ENCODE measurements at regions not wholly inside any gene's neighbourhood (a gene's known extent, or its start where the extent isn't known, plus 50 kb on each side); places are given as distances from the start of the nearest gene placed in this dataset.

DNA sequence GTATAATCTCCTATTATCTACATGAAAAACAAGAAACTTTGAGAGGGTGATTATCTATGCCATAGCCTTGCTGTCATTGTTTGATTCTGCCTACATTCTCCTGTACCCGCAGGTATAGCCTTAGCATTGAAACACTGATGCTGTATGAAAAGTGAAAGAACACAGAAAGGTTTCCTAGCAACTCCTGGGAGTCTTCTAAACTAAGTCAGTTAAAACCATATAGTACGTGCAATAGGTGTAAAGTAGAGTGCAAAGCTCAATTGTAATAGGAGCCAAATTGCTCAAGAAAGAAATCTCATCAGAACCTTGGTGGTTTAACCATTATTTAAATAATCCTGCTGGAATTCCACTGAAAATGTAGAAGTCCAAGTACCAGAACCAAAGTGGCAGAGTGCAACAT lies 489.7 kb downstream of the PCDH10 start:
- Histone ChIP-seq H3K4me1 (ENCODE audit: insufficient read depth) (no peaks in the 10 kb centered on the region), H3K4me3 (no peak overlapping the region), H3K79me2 (ENCODE audit: insufficient read depth) (no peaks in the 10 kb centered on the region), H3K36me3 (ENCODE audit: low read depth) (no peaks in the 10 kb centered on the region), H3K9me2 (ENCODE audit: insufficient read depth) (no peaks in the 10 kb centered on the region), H3K27me3 (replicated peaks; ENCODE audit: insufficient read depth) (no peaks in the 10 kb centered on the region), H3F3A (ENCODE audit: insufficient read depth) (no peaks in the 10 kb centered on the region), H3K27ac (no peak overlapping the region), H2AFZ (no peak overlapping the region), H3K9ac (no peak overlapping the region), H3K4me2 (ENCODE audit: unreplicated experiment) (no peak overlapping the region), H3K9me3 (ENCODE audit: low read depth) (no peaks in the 10 kb centered on the region), H4K20me1 (ENCODE audit: insufficient read depth) (no peaks in the 10 kb centered on the region)
- WGBS, 2 experiments (ENCODE audit: low coverage in 1 of 2, low lambda C conversion rate in 2 of 2, missing lambda C conversion rate in 2 of 2) = 12% methylated on average over 2 of the region's 2 CpGs
- no peak for DNase-seq
- TF ChIP-seq EZH2 (IDR thresholded peaks at IDR 0.05; ENCODE audit: insufficient read depth, poor library complexity, severe bottlenecking) (no peak), EZH2phosphoT487 (IDR thresholded peaks at IDR 0.05; ENCODE audit: insufficient read depth, low read depth) (no peak)
- in situ Hi-C loops (cut with MboI) = no loop called here

DNA sequence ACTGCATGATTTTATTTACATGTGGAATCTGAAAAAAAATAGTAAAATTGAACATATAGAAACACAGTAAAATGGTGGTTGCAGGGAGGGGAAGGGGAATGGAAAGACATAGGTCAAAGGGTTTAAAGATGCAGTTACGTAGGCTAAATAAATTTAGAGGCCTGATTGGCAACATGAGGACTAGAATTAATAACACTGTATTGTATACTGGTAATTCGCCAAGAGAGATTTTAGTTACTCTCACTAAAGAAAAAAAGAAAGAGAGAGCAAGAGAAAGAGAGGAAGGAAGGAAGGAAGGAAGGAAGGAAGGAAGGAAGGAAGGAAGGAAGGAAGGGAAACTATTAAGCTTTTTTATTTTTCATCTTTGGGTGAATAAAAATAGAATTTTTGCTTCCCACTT lies 488.1 kb downstream of the PCDH10 start:
- no peaks in the 10 kb centered on the region for H3K36me3 ChIP-seq (ENCODE audit: low read depth)
- H3K9me2 ChIP-seq (ENCODE audit: insufficient read depth) = no peaks in the 10 kb centered on the region
- H3F3A ChIP-seq (ENCODE audit: insufficient read depth) = no peaks in the 10 kb centered on the region
- H3K4me1 ChIP-seq (ENCODE audit: insufficient read depth) = no peaks in the 10 kb centered on the region
- H3K27ac ChIP-seq = no peak overlapping the region
- H3K9ac ChIP-seq = no peak overlapping the region
- H3K9me3 ChIP-seq (ENCODE audit: low read depth) = no peaks in the 10 kb centered on the region
- DNase-seq = no peak
- H3K4me2 ChIP-seq (ENCODE audit: unreplicated experiment) = no peak overlapping the region
- H4K20me1 ChIP-seq (ENCODE audit: insufficient read depth) = no peaks in the 10 kb centered on the region
- no peaks in the 10 kb centered on the region for H3K79me2 ChIP-seq (ENCODE audit: insufficient read depth)
- TF ChIP-seq EZH2 (IDR thresholded peaks at IDR 0.05; ENCODE audit: insufficient read depth, poor library complexity, severe bottlenecking) = no peak
- TF ChIP-seq EZH2phosphoT487 (IDR thresholded peaks at IDR 0.05; ENCODE audit: insufficient read depth, low read depth) = no peak
- no peak overlapping the region for H2AFZ ChIP-seq
- 18 to 21% methylated on average over 2 of the region's 2 CpGs for WGBS, 2 experiments (ENCODE audit: low coverage in 1 of 2, low lambda C conversion rate in 2 of 2, missing lambda C conversion rate in 2 of 2)
- in situ Hi-C loops (cut with MboI) = no loop called here
- no peak overlapping the region for H3K4me3 ChIP-seq
- H3K27me3 ChIP-seq (replicated peaks; ENCODE audit: insufficient read depth) = no peaks in the 10 kb centered on the region

DNA sequence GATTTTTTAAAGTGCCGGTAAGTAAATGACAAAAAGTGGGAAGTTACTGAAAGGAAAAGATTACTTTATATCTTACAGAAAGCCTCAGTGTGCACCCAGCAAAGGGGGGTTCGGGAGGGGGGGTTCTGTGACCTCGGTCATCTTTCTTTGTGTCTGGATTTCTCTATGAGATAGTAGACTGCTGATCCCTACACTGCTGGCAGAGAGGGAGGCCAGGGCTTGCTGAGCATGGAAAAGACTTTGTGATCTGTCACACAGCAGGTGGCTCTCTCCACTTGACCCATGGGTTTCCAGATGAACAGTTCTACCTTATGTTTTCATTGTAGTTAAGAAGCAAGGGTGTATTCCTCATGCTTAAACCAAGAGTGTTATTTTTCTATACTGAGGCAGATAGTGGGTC lies 475.6 kb downstream of the PCDH10 start:
- Histone ChIP-seq H3K9me3 (ENCODE audit: low read depth) (no peaks in the 10 kb centered on the region), H3K4me3 (no peak overlapping the region), H3K4me1 (ENCODE audit: insufficient read depth) (no peaks in the 10 kb centered on the region), H3K9me2 (ENCODE audit: insufficient read depth) (no peaks in the 10 kb centered on the region), H2AFZ (no peak overlapping the region), H3K27me3 (replicated peaks; ENCODE audit: insufficient read depth) (no peaks in the 10 kb centered on the region), H4K20me1 (ENCODE audit: insufficient read depth) (no peaks in the 10 kb centered on the region), H3K4me2 (ENCODE audit: unreplicated experiment) (no peak overlapping the region), H3K9ac (no peak overlapping the region), H3K27ac (no peak overlapping the region), H3F3A (ENCODE audit: insufficient read depth) (no peaks in the 10 kb centered on the region), H3K36me3 (ENCODE audit: low read depth) (no peaks in the 10 kb centered on the region), H3K79me2 (ENCODE audit: insufficient read depth) (no peaks in the 10 kb centered on the region)
- no peak for DNase-seq
- TF ChIP-seq EZH2 (IDR thresholded peaks at IDR 0.05; ENCODE audit: insufficient read depth, poor library complexity, severe bottlenecking) (no peak), EZH2phosphoT487 (IDR thresholded peaks at IDR 0.05; ENCODE audit: insufficient read depth, low read depth) (no peak)
- in situ Hi-C loops (cut with MboI) = no loop called here
- 0 to 2% methylated on average over 2 to 3 of the region's 3 CpGs for WGBS, 2 experiments (ENCODE audit: low coverage in 1 of 2, low lambda C conversion rate in 2 of 2, missing lambda C conversion rate in 2 of 2)

DNA sequence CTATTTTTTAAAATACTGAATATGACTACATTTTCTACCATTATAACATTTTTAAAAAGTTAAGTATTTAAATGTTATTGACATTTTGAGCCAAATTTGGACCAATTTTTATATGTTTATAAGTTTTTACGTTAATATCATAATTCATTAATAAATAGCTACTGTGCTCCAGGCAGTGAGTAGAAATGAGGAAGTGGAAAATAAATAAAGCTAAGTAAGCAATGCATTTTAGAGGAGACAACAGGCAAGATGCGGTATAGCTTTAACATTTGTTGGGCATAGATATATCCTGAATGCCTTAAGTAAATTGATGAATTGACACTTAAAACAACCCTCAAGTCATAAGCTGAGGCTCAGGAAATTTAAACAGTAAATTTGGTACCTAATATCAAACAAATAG lies 474.8 kb downstream of the PCDH10 start:
- Histone ChIP-seq H3K9me2 (ENCODE audit: insufficient read depth) (no peaks in the 10 kb centered on the region), H3K4me1 (ENCODE audit: insufficient read depth) (no peaks in the 10 kb centered on the region), H4K20me1 (ENCODE audit: insufficient read depth) (no peaks in the 10 kb centered on the region), H3K27ac (no peak overlapping the region), H3F3A (ENCODE audit: insufficient read depth) (no peaks in the 10 kb centered on the region), H3K9me3 (ENCODE audit: low read depth) (no peaks in the 10 kb centered on the region), H3K4me3 (no peak overlapping the region), H3K4me2 (ENCODE audit: unreplicated experiment) (no peak overlapping the region), H3K27me3 (replicated peaks; ENCODE audit: insufficient read depth) (no peaks in the 10 kb centered on the region), H3K9ac (no peak overlapping the region), H2AFZ (no peak overlapping the region), H3K79me2 (ENCODE audit: insufficient read depth) (no peaks in the 10 kb centered on the region), H3K36me3 (ENCODE audit: low read depth) (no peaks in the 10 kb centered on the region)
- DNase-seq = no peak
- WGBS, 2 experiments (ENCODE audit: low coverage in 1 of 2, low lambda C conversion rate in 2 of 2, missing lambda C conversion rate in 2 of 2) = 41 to 50% methylated on average over 2 of the region's 2 CpGs
- in situ Hi-C loops (cut with MboI) = no loop called here
- TF ChIP-seq EZH2 (IDR thresholded peaks at IDR 0.05; ENCODE audit: insufficient read depth, poor library complexity, severe bottlenecking) (no peak), EZH2phosphoT487 (IDR thresholded peaks at IDR 0.05; ENCODE audit: insufficient read depth, low read depth) (no peak)

DNA sequence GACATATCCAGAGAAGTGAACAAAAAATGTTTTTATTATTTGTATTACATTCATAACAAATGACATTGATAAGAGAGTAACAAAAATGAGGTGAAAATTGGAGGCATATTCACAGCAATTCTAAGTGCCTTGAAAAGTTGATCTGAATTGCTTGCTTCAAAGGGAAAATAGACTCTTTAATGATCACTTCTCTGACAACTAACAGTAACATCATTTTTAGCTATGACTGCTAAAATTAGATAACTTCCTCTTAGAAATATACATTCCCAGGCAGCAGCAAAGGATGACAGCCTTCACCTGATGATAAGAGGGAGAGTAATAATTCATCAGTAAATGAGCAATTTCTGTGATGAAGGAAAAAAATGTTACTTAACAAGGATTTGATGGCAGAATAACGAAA lies 472.5 kb downstream of the PCDH10 start:
- WGBS, 2 experiments (ENCODE audit: low coverage in 1 of 2, low lambda C conversion rate in 2 of 2, missing lambda C conversion rate in 2 of 2) = 3 to 8% methylated on average over 1 of the region's 1 CpG
- in situ Hi-C loops (cut with MboI) = no loop called here
- H3K36me3 ChIP-seq (ENCODE audit: low read depth) = no peaks in the 10 kb centered on the region
- TF ChIP-seq EZH2phosphoT487 (IDR thresholded peaks at IDR 0.05; ENCODE audit: insufficient read depth, low read depth) = no peak
- TF ChIP-seq EZH2 (IDR thresholded peaks at IDR 0.05; ENCODE audit: insufficient read depth, poor library complexity, severe bottlenecking) = no peak
- H3K9me3 ChIP-seq (ENCODE audit: low read depth) = no peaks in the 10 kb centered on the region
- H3F3A ChIP-seq (ENCODE audit: insufficient read depth) = no peaks in the 10 kb centered on the region
- H3K4me2 ChIP-seq (ENCODE audit: unreplicated experiment) = no peak overlapping the region
- H3K27ac ChIP-seq = no peak overlapping the region
- no peak overlapping the region for H3K9ac ChIP-seq
- H3K9me2 ChIP-seq (ENCODE audit: insufficient read depth) = no peaks in the 10 kb centered on the region
- DNase-seq = no peak
- no peaks in the 10 kb centered on the region for H3K79me2 ChIP-seq (ENCODE audit: insufficient read depth)
- no peak overlapping the region for H2AFZ ChIP-seq
- no peaks in the 10 kb centered on the region for H4K20me1 ChIP-seq (ENCODE audit: insufficient read depth)
- no peak overlapping the region for H3K4me3 ChIP-seq
- no peaks in the 10 kb centered on the region for H3K4me1 ChIP-seq (ENCODE audit: insufficient read depth)
- no peaks in the 10 kb centered on the region for H3K27me3 ChIP-seq (replicated peaks; ENCODE audit: insufficient read depth)

All from GM23248 (cell line).